ENCODE measurements at regions not wholly inside any gene's neighbourhood (a gene's known extent, or its start where the extent isn't known, plus 50 kb on each side); places are given as distances from the start of the nearest gene placed in this dataset.

- TF ChIP-seq CTCF (IDR thresholded peaks at IDR 0.05; ENCODE audit: low read depth, low read length, poor library complexity, severe bottlenecking) (no peak), EZH2phosphoT487 (IDR thresholded peaks at IDR 0.05; ENCODE audit: borderline replicate concordance, low read length) (no peak)
Observed at GRCh38 chr10:8628351-8628750, 573.9 kb downstream of the GATA3 start.

Measured in DOHH2 (cell line).